Endodermal cell (in vitro differentiated cells): ENCODE measurements at regions not wholly inside any gene's neighbourhood (a gene's known extent, or its start where the extent isn't known, plus 50 kb on each side); places are given as distances from the start of the nearest gene placed in this dataset.

ENCODE experiments used
- DNase-seq: peaks from one replicate; pipeline ENCODE4 v3.0.0-alpha.2; 2017
- H3K27ac ChIP-seq: 2 replicates; pipeline ENCODE4 v1.5.1; 2013; ENCODE audit warnings: mild to moderate bottlenecking, low read depth, low read length, moderate library complexity
- H3K27me3 ChIP-seq: 2 replicates; pipeline ENCODE4 v1.6.1; 2013; ENCODE audit warnings: mild to moderate bottlenecking, low read length, moderate library complexity; ENCODE audit not compliant: insufficient read depth, control insufficient read depth, poor library complexity, severe bottlenecking
- H3K36me3 ChIP-seq: 2 replicates; pipeline ENCODE4 v1.7.0; 2013; ENCODE audit warnings: mild to moderate bottlenecking, low read length, moderate library complexity; ENCODE audit not compliant: control insufficient read depth, insufficient read depth
- H3K4me1 ChIP-seq: one replicate; pipeline ENCODE4 v1.7.0; 2013; ENCODE audit warnings: low read length; ENCODE audit not compliant: control insufficient read depth, insufficient read depth
- H3K4me3 ChIP-seq: 2 replicates; pipeline ENCODE4 v1.5.1; 2013; ENCODE audit warnings: mild to moderate bottlenecking, low read length, moderate library complexity
- H3K9ac ChIP-seq: 2 replicates; pipeline ENCODE4 v1.6.1; 2013; ENCODE audit warnings: mild to moderate bottlenecking, low read length, moderate library complexity; ENCODE audit not compliant: poor library complexity, severe bottlenecking; ENCODE audit errors: extremely low read depth
- H3K9me3 ChIP-seq: 2 replicates; pipeline ENCODE4 v1.6.1; 2013; ENCODE audit warnings: mild to moderate bottlenecking, low read length, moderate library complexity; ENCODE audit not compliant: control insufficient read depth
- H3K27ac Mint-ChIP-seq: 2 replicates; pipeline ENCODE4 v1.8.0; 2020; ENCODE audit warnings: mixed read lengths
- H3K27me3 Mint-ChIP-seq: 2 replicates; pipeline ENCODE4 v1.8.0; 2021; ENCODE audit warnings: mild to moderate bottlenecking, mixed read lengths; ENCODE audit not compliant: insufficient read depth
- H3K36me3 Mint-ChIP-seq: 2 replicates; pipeline ENCODE4 v1.8.0; 2020; ENCODE audit warnings: low read depth, mixed read lengths
- H3K4me1 Mint-ChIP-seq: 2 replicates; pipeline ENCODE4 v1.8.0; 2020; ENCODE audit warnings: mixed read lengths
- H3K4me3 Mint-ChIP-seq: 2 replicates; pipeline ENCODE4 v1.8.0; 2020; ENCODE audit warnings: mild to moderate bottlenecking, moderate library complexity, mixed read lengths
- H3K9me3 Mint-ChIP-seq: 2 replicates; pipeline ENCODE4 v1.8.0; 2020; ENCODE audit warnings: mild to moderate bottlenecking, mixed read lengths
- CTCF ChIP-seq: fragments of 200-600 bp; sonication (generic); conservative IDR thresholded peaks from 2 replicates; pipeline ENCODE4 v1.5.0; 2021; ENCODE audit warnings: antibody characterized with exemption, mild to moderate bottlenecking
- WGBS, 2 experiments: methylation state at CpG; one replicate each; pipeline versions ENCODE4 v1.1.5 to v1.1.7; 2013; ENCODE audit warnings: missing lambda C conversion rate in 2 of 2, mixed read lengths in 1 of 2; ENCODE audit not compliant: insufficient coverage in 1 of 2, insufficient read length in 1 of 2; 5-methylcytosine and 5-hydroxymethylcytosine counted together

- peaks cover 3% of the 10 kb centered on the region for H3K4me1 Mint-ChIP-seq
- no peaks in the 10 kb centered on the region for H3K36me3 Mint-ChIP-seq
- no peaks in the 10 kb centered on the region for H3K9me3 Mint-ChIP-seq
- Histone ChIP-seq H3K36me3 (no peaks in the 10 kb centered on the region), H3K9me3 (no peaks in the 10 kb centered on the region), H3K4me3 (no peak overlapping the region), H3K9ac (no peak overlapping the region), H3K4me1 (no peaks in the 10 kb centered on the region), H3K27me3 (peaks cover 4% of the 10 kb centered on the region), H3K27ac (no peak overlapping the region)
- H3K27ac Mint-ChIP-seq, result no peak overlapping the region
- H3K4me3 Mint-ChIP-seq, result no peak overlapping the region
- WGBS, 2 experiments, result 94% methylated on average over 2 of the region's 2 CpGs
- peaks cover 8% of the 10 kb centered on the region for H3K27me3 Mint-ChIP-seq
- no peak for DNase-seq
- no peak for TF ChIP-seq CTCF
These were observed 691.1 kb downstream of the METTL15 start for GRCh38 chr11:28799316-28799715.

GRCh38 chr11:28798286-28798685, 690.1 kb downstream of the METTL15 start:
- peaks cover 3% of the 10 kb centered on the region for H3K4me1 Mint-ChIP-seq
- H3K4me3 Mint-ChIP-seq, result no peak overlapping the region
- H3K27ac Mint-ChIP-seq, result no peak overlapping the region
- 88% methylated on average over 2 of the region's 2 CpGs for WGBS, 2 experiments
- no peak for TF ChIP-seq CTCF
- Histone ChIP-seq H3K9ac (no peak overlapping the region), H3K4me1 (no peaks in the 10 kb centered on the region), H3K4me3 (no peak overlapping the region), H3K27ac (no peak overlapping the region), H3K36me3 (no peaks in the 10 kb centered on the region), H3K27me3 (no peaks in the 10 kb centered on the region), H3K9me3 (no peaks in the 10 kb centered on the region)
- peaks cover 6% of the 10 kb centered on the region for H3K27me3 Mint-ChIP-seq
- no peaks in the 10 kb centered on the region for H3K9me3 Mint-ChIP-seq
- H3K36me3 Mint-ChIP-seq, result no peaks in the 10 kb centered on the region
- DNase-seq, result no peak

GRCh38 chr11:28797536-28797935, 689.3 kb downstream of the METTL15 start:
- Mint-ChIP-seq H3K36me3 (no peaks in the 10 kb centered on the region), H3K9me3 (no peaks in the 10 kb centered on the region), H3K4me3 (no peak overlapping the region), H3K4me1 (peaks cover 3% of the 10 kb centered on the region), H3K27ac (no peak overlapping the region), H3K27me3 (no peaks in the 10 kb centered on the region)
- Histone ChIP-seq H3K9ac (no peak overlapping the region), H3K9me3 (no peaks in the 10 kb centered on the region), H3K27me3 (no peaks in the 10 kb centered on the region), H3K36me3 (no peaks in the 10 kb centered on the region), H3K27ac (no peak overlapping the region), H3K4me1 (no peaks in the 10 kb centered on the region), H3K4me3 (no peak overlapping the region)
- TF ChIP-seq CTCF, result no peak
- 81% methylated on average over 2 of the region's 3 CpGs; no CpG with 5 or more reads in 1 of the 2 experiments for WGBS, 2 experiments
- no peak for DNase-seq
